H1 (cell line): ENCODE measurements at regions not wholly inside any gene's neighbourhood (a gene's known extent, or its start where the extent isn't known, plus 50 kb on each side); places are given as distances from the start of the nearest gene placed in this dataset.

ENCODE experiments used
- BCL11A ChIP-seq, 2 experiments: IDR thresholded peaks; one replicate each; pipeline ENCODE4 v1.6.1; 2011; ENCODE audit warnings: low read depth in 2 of 2, low read length in 2 of 2, mild to moderate bottlenecking in 2 of 2
- CHD7 ChIP-seq: fragments of 300-600 bp; sonication (generic); IDR thresholded peaks from 2 replicates; pipeline ENCODE4 v1.7.1; 2012; ENCODE audit warnings: low read length, moderate library complexity, mild to moderate bottlenecking, inconsistent platforms; ENCODE audit not compliant: insufficient replicate concordance
- CREB1 ChIP-seq: IDR thresholded peaks from 2 replicates; pipeline ENCODE4 v1.6.1; 2012; ENCODE audit warnings: inconsistent platforms
- GABPA ChIP-seq: IDR thresholded peaks from 2 replicates; pipeline ENCODE4 v1.6.1; 2011; ENCODE audit warnings: mild to moderate bottlenecking, low read length, moderate library complexity, borderline replicate concordance; ENCODE audit not compliant: insufficient read depth
- TBP ChIP-seq: IDR thresholded peaks from 2 replicates; pipeline ENCODE4 v1.6.1; 2011; ENCODE audit warnings: low read depth, low read length, improper control_type of control experiment

DNA sequence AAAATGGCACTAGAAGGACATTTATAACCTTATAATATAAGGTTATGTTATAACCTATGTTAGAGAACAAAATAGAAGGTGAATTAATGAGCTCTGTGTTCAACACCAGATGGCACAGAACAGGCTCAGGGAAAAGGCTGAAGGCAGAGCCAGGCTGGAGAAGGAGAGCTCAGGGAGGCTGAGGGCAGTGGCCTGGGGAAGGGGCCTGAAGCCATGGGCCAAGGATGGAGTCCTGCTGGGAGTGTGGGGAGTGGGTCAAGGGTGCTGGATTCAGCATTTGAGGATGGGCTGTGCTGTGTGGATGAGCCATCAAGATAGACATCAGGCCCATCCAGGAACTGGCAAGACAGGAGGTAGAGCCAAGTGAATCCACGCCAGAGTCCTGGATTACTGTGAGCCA is 218.8 kb downstream of the ZNF248 start (continued):
- TF ChIP-seq CHD7 (no peak), CREB1 (no peak), BCL11A (IDR thresholded peaks at IDR 0.05; ENCODE audit: low read depth in 2 of 2, low read length in 2 of 2) (no peak), TBP (no peak), GABPA (no peak)
